ENCODE measurements at regions not wholly inside any gene's neighbourhood (a gene's known extent, or its start where the extent isn't known, plus 50 kb on each side); places are given as distances from the start of the nearest gene placed in this dataset.

DNA sequence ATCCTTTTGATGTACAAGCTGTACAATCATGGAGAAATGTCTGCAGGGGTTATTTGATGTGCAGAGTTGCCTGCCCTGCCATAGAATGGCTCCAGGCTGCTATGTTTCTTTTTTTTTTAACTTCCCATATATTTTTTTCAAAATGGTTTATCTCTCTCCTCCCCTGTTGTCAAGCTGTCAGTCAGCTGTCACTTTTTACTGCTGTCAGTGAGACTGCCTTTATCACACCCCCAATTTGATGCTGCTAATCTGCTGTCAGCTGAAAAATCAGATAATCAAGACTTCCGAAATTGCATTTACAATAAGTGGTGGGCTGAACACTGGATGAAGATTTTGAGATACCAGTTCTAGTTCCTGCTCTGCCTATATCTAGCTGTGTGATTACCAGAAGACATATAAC, 382.6 kb downstream of the ZEB2 start (continued):
- 0 out of 2 replicates have a peak, but pooled peaks have one; percentile 41 for TF ChIP-seq TSHZ1 (CRISPR knock-in tag; IDR thresholded peaks at IDR 0.05)
- TF ChIP-seq BCOR (IDR thresholded peaks at IDR 0.05): peak; percentile 30; the same call in 1 of the 2 replicates
- TF ChIP-seq ZFP36 (IDR thresholded peaks at IDR 0.05; ENCODE audit: low read depth, low read length, partially characterized antibody): peak; percentile 16
- no peak for TF ChIP-seq SNIP1 (IDR thresholded peaks at IDR 0.05; ENCODE audit: low read depth)
- TF ChIP-seq ZNF584 (CRISPR knock-in tag; IDR thresholded peaks at IDR 0.05; ENCODE audit: low read depth): no peak
- no peak for TF ChIP-seq YY1 (IDR thresholded peaks at IDR 0.05; ENCODE audit: borderline replicate concordance in 1 of 3, control insufficient read depth in 1 of 3, extremely low read depth in 1 of 3, insufficient read depth in 3 of 3, insufficient read length in 1 of 3, insufficient replicate concordance in 2 of 3, low read depth in 1 of 3, low read length in 2 of 3)
- TF ChIP-seq, protein P1, sequence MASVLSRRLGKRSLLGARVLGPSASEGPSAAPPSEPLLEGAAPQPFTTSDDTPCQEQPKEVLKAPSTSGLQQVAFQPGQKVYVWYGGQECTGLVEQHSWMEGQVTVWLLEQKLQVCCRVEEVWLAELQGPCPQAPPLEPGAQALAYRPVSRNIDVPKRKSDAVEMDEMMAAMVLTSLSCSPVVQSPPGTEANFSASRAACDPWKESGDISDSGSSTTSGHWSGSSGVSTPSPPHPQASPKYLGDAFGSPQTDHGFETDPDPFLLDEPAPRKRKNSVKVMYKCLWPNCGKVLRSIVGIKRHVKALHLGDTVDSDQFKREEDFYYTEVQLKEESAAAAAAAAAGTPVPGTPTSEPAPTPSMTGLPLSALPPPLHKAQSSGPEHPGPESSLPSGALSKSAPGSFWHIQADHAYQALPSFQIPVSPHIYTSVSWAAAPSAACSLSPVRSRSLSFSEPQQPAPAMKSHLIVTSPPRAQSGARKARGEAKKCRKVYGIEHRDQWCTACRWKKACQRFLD (CRISPR knock-in tag; IDR thresholded peaks at IDR 0.05): no peak
- TF ChIP-seq ZFPM2 (CRISPR knock-in tag; IDR thresholded peaks at IDR 0.05): no peak
- no peak for TF ChIP-seq LEF1 (IDR thresholded peaks at IDR 0.05)
- no peak for TF ChIP-seq SP2 (IDR thresholded peaks at IDR 0.05; ENCODE audit: extremely low read depth, low read depth, low read length, poor library complexity, severe bottlenecking)
- TF ChIP-seq MYC (IDR thresholded peaks at IDR 0.05; ENCODE audit: low read depth, low read length): no peak
- no peak for TF ChIP-seq MYC (CRISPR knock-in tag; IDR thresholded peaks at IDR 0.05; ENCODE audit: borderline replicate concordance, low read depth)
- TF ChIP-seq NR4A1 (CRISPR knock-in tag; IDR thresholded peaks at IDR 0.05): no peak
- no peak for TF ChIP-seq NR4A1 (tag; IDR thresholded peaks at IDR 0.05)
- TF ChIP-seq, protein P2, sequence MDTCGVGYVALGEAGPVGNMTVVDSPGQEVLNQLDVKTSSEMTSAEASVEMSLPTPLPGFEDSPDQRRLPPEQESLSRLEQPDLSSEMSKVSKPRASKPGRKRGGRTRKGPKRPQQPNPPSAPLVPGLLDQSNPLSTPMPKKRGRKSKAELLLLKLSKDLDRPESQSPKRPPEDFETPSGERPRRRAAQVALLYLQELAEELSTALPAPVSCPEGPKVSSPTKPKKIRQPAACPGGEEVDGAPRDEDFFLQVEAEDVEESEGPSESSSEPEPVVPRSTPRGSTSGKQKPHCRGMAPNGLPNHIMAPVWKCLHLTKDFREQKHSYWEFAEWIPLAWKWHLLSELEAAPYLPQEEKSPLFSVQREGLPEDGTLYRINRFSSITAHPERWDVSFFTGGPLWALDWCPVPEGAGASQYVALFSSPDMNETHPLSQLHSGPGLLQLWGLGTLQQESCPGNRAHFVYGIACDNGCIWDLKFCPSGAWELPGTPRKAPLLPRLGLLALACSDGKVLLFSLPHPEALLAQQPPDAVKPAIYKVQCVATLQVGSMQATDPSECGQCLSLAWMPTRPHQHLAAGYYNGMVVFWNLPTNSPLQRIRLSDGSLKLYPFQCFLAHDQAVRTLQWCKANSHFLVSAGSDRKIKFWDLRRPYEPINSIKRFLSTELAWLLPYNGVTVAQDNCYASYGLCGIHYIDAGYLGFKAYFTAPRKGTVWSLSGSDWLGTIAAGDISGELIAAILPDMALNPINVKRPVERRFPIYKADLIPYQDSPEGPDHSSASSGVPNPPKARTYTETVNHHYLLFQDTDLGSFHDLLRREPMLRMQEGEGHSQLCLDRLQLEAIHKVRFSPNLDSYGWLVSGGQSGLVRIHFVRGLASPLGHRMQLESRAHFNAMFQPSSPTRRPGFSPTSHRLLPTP (IDR thresholded peaks at IDR 0.05; ENCODE audit: borderline replicate concordance, extremely low read depth, insufficient read length): no peak
- TF ChIP-seq, protein P3, sequence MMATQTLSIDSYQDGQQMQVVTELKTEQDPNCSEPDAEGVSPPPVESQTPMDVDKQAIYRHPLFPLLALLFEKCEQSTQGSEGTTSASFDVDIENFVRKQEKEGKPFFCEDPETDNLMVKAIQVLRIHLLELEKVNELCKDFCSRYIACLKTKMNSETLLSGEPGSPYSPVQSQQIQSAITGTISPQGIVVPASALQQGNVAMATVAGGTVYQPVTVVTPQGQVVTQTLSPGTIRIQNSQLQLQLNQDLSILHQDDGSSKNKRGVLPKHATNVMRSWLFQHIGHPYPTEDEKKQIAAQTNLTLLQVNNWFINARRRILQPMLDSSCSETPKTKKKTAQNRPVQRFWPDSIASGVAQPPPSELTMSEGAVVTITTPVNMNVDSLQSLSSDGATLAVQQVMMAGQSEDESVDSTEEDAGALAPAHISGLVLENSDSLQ (IDR thresholded peaks at IDR 0.05): peak; percentile 91
- TF ChIP-seq CHAMP1 (IDR thresholded peaks at IDR 0.05): no peak
